ENCODE measurements at regions not wholly inside any gene's neighbourhood (a gene's known extent, or its start where the extent isn't known, plus 50 kb on each side); places are given as distances from the start of the nearest gene placed in this dataset.
"Not testable (repeated sequence)": the region's sequence is repeated elsewhere in the genome, so short reads cannot be mapped to it uniquely, and the experiment has no call there.

DNA sequence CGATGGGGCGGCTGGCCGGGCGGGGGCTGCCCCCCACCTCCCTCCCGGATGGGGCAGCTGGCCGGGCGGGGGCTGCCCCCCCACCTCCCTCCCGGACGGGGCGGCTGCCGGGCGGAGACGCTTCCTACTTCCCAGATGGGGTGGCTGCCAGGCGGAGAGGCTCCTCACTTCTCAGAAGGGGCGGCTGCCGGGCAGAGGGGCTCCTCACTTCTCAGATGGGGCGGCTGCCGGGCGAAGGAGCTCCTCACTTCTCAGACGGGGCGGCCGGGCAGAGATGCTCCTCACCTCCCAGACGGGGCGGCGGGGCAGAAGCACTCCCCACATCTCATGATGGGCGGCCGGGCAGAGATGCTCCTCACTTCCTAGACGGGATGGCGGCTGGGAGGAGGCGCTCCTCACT lies 138.2 kb upstream of the ZNF91 start:
- not testable (repeated sequence) for DNase-seq

DNA sequence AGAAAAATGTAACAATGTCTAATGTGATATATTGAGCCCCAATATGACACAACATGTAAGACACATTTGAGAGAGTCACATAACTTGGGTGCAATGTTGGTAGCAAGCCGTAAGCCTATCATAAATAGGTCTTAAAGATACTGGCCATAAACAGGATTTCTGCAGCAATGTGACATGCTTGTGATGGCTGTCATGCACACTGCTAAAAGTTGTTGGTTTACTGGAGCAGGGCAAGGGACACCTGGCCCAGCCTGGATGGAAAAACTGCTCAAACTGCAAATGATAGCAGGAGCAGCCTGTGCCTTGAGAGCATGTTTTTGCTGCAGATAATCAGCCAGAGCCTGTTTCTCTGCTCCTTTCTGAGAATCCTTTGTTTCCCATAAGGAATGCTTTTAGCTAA lies 136.7 kb upstream of the ZNF91 start:
- DNase-seq, result no peak

GRCh38 chr19:23531231-23531790 lies 136.0 kb upstream of the ZNF91 start:
- DNase-seq, result no peak

DNA sequence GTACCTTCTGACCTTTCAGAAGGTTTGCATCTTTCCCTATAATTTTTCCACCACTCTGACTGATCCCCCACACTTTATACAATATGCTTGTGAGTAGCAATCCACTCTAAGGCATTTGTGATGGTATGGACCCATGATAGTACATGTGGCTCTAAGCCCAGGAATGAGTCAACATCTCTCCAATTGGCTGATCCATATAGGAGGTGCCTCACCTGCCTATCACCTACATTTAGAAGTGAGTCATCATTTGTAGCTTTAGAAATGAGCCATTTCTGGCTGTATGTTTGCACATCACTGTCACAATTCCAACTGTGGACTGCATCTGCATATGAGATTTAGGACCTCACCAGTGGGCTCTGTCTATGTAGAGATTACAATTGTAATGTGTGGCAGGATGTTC lies 133.1 kb upstream of the ZNF91 start:
- DNase-seq, result no peak

- DNase-seq, result peak; percentile 47
These were observed 132.5 kb upstream of the ZNF91 start for GRCh38 chr19:23527797-23528196.

- DNase-seq, result no peak
These were observed 131.0 kb upstream of the ZNF91 start for GRCh38 chr19:23526302-23526701.

DNA sequence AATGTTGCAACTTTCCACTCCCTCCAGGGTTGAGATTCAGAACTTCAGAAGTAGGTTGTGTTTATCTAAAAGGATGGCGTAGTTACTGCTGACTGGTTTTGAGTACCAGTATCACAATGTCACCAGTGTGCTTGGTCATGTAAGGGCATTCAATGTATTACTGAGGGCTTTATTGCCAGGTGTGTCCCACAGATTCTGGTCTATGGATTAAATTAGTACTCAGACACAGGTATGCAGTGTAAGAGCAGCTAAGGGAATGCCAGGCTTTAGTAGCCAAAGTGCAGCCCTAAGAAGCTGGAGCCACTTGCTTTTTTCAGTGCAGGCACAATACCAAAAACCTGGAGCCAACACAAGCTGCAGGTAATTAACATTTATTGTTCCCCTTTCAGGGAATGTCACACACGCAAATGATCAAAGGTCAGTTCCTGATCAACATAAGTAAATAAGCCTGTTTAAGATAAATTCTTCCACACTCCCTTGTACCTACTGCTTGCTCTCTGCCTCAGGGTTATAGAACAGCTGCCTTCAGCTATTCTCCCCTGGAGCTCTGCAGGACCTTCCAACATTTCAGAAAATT lies 130.1 kb upstream of the ZNF91 start:
- DNase-seq, result no peak

GRCh38 chr19:23523863-23524262 lies 128.6 kb upstream of the ZNF91 start:
- no peak for DNase-seq

DNA sequence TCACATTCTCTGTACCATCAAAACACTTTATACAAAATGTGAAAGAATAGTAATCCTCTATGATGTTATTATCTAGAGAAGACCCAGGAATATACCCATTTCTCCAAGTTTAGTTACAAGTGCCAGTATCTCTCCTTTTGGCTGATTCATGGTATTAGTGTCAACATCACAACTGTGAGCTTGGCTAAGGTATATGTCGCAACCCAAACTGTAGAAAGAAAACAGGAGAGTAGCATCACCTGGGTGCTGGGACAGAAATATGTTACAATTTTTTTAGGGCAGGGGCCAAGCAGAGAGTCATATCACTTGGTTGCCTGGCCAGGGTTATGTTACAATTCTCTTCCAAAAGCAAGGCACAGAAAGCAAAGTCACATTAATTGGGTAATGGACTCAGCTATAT lies 127.2 kb upstream of the ZNF91 start:
- no peak for DNase-seq

GRCh38 chr19:23521471-23521870 lies 126.2 kb upstream of the ZNF91 start:
- DNase-seq, result no peak

DNA sequence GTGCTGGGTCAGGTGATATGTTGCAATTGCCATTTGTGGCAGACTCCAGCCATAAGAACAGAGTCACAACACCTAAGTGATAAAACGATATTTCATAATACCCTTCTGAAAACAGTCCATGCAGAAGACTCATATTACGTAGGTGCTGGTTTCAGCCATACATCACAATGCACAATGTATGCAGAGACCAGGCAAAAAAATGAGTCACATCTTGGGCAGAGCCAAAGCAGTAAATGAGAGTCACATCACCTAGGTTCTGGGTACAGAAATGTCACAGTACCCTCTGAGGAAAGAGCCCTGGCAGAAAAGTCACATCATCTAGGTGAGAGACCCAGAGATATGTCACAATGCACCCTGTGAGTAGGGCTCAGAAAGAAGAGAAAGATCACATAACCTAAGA lies 125.2 kb upstream of the ZNF91 start:
- DNase-seq, result no peak

DNA sequence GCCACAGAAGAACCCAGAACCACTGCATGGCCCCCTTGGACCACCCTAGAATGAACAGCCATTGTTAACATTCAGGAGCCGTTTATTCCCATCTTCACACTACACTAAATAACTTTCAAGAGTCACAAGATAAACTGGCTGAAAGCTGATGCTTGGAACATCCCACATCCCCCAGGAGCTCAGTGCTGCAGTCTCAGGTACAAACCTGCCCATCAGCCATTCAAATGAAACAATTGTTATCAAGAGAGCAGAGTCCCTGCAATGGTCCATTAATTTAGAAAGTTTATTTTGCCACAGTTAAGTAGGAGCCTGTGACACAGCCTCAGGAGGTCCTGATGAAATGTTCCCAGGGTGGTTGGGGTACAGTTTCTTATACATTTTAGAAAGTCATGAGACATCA lies 123.8 kb upstream of the ZNF91 start:
- no peak for DNase-seq

- DNase-seq, result no peak
These were observed 121.0 kb upstream of the ZNF91 start for GRCh38 chr19:23516266-23516665.

DNA sequence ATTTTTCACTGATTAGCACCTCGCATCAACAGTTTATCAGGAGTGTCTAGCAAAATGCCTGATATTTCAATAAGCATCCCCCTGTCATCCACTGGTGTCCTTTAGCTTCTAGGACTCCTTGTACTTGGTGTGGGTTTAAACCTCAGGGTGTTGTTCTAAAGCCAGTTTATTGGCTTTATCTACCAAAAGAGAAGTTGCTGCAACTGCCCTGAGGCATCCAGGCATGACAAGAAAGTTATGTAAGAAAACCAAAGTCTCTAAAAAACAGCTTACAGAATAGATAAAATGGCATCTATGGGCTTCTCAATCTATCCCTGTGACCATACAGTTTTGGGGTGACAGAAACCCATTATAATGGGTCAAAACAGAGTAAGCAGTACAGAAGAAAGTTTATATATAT lies 120.3 kb upstream of the ZNF91 start:
- DNase-seq, result no peak

DNA sequence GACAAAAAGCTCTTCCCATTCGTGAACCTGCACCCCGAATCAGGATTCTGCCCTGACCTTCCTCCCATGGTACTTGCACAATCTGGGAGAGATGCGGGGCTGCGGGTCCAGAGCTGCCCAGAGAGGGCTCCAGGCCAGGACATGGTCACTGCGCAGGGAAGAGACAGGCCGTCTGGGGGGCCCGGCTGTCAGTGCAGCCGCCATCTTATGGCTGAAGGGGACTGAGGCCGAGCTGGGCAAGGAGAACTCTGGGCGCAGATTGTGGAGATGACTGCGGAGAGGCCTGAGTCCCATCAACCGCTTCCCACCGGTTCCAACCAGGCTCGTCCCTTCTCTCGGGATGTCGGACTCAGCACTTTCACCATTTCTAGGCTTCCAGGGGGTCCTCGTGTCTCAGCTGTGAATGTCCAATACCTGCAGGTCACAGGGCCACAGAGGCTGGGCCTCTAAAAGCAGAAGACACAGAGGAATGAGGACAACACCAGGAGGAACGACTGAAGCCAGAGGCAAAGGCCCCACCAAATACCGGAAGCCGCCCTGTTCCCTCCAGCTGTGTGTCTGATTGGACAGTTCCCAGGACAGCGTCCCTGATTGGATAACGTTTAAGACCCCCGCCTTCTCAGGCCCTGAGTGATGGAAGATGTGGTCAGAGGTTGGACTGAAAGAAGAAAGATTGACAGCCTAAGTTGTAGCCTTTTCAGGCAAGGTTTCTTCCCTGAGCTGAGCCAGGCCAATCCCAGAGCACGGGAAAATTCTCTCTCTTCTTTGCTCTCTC lies 117.1 kb upstream of the ZNF91 start:
- DNase-seq, result no peak

- no peak for DNase-seq
These were observed 114.6 kb upstream of the ZNF91 start for GRCh38 chr19:23509686-23510450.

- no peak for DNase-seq
These were observed 112.2 kb upstream of the ZNF91 start for GRCh38 chr19:23507446-23507845.

DNA sequence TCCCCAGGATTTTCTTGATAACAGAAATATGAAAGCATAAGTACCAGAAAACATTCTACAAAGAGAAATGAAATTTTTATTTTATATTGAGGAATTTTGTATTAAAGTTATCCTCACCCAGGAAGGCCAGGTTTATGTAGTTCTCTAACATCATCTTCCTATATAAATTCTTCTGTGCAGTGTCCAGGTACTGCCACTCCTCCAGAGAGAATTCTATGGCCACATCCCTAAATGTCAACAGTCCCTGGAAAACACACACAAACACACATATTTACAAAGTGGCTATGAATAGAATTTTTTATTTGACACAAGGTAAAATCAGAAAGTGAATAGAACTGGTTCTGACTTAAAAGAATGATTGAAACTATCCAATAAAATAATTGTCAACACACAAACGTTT lies 110.5 kb upstream of the ZNF91 start:
- no peak for DNase-seq

DNA sequence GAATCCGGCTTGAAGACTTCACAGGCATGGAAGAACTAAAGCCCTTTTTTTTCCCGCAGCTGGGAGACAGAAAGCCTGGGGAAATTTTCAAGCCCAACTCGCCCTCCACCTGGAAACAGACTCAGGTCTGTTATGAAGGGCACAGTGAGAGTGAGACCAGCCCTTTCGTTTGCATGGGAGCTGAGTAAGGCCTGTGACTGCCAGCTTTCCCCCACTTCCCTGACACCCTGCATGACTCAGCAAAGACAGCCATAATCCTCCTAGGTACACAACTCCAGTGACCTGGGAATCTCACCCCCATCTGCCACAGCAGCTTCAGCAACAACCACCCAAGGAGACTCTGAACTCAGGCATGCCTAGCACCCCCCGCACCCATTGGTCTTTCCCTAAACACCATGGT lies 87.6 kb upstream of the ZNF91 start:
- no peak for DNase-seq

DNA sequence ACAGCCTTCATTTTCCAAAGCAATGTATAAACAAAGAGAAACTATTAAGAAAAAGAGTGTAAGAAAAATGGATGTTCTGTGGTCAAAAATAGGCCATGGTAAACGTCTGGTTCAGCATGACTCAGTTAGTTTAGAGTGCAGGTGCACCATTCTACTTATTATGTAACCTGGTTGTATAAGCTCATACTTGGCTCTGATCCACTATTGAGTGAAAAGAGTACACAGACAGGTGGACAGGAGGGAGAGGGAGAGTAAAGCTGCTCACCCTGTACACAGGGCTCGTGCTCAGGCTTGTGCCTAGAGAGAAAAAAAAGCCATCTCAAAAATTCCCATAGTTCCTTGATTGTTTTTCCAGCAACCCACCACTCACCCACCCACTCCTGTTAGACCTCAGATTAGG lies 85.8 kb upstream of the ZNF91 start:
- no peak for DNase-seq

DNA sequence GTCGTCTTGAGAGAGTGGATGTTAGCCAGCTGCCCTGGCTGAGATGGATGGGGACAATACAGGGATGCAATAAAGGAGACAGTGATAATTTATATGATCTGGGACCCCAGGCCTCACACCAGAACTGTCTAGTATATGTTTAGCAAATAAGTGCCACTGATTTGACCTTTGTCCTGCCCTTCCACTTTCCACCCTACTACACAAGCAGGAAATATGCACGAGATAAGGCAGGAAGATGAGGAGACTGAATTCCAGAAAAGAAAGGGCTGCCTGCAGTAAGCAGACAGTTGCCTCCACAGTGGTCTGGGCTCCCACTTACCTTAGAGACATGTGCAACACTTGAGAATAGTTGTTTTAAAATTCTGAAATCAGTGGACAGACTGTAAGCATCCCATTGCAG lies 80.2 kb upstream of the ZNF91 start:
- DNase-seq, result no peak

GRCh38 chr19:23474761-23475160 lies 79.5 kb upstream of the ZNF91 start:
- no peak for DNase-seq

DNA sequence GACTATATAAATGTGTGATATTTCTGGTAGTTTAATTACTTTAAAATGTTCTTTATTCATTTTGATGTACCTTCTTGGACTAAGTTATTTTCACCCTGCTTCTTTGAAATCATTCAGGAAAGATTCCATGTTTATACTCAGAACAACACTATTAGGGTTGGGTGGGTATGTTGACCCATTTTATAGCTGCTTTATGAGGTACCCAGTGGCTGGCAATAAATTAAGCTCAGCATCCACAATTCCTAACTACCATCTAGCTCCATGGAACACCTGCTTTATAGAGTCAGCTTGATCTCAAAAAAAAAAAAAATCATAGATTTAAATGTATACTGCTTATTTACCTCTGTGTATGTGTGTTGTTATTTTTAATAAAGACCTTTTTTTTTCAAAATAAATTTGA lies 78.9 kb upstream of the ZNF91 start:
- DNase-seq, result no peak

Measured in OCI-M1 (cell line).